GM23338 (cell line): ENCODE measurements at regions not wholly inside any gene's neighbourhood (a gene's known extent, or its start where the extent isn't known, plus 50 kb on each side); places are given as distances from the start of the nearest gene placed in this dataset.

Experiments used
- ATAC-seq: fragments of 200-7000 bp; cut with Tn5 transposase; 3 replicates; pipeline ENCODE4 v1.9.1; 2020
- DNase-seq: peaks from one replicate; pipeline ENCODE4 v3.0.0-alpha.2; 2015; ENCODE audit warnings: low spot score
- H2AFZ ChIP-seq: fragments of 200-600 bp; sonication (generic); 2 replicates; pipeline ENCODE4 v1.8.0; 2016; ENCODE audit warnings: antibody characterized with exemption, mild to moderate bottlenecking, moderate library complexity
- H3F3A ChIP-seq: fragments of 200-600 bp; sonication (generic); replicated peaks from 2 replicates; pipeline ENCODE4 v1.8.0; 2017; ENCODE audit warnings: antibody characterized with exemption, mixed run types, low read depth
- H3K27ac ChIP-seq: fragments of 200-600 bp; sonication (generic); 2 replicates; pipeline ENCODE4 v1.6.1; 2016; ENCODE audit warnings: low read depth
- H3K27me3 ChIP-seq: fragments of 200-600 bp; sonication (generic); 2 replicates; pipeline ENCODE4 v1.8.0; 2016; ENCODE audit warnings: mild to moderate bottlenecking, mixed run types, moderate library complexity; ENCODE audit not compliant: insufficient read depth
- H3K36me3 ChIP-seq: fragments of 200-600 bp; sonication (generic); 2 replicates; pipeline ENCODE4 v1.8.0; 2016; ENCODE audit warnings: mild to moderate bottlenecking; ENCODE audit not compliant: insufficient read depth
- H3K4me1 ChIP-seq: fragments of 200-600 bp; sonication (generic); 2 replicates; pipeline ENCODE4 v1.8.0; 2016; ENCODE audit warnings: mild to moderate bottlenecking, moderate library complexity; ENCODE audit not compliant: insufficient read depth
- H3K4me2 ChIP-seq: fragments of 200-600 bp; sonication (generic); 2 replicates; pipeline ENCODE4 v1.7.1; 2017; ENCODE audit warnings: mixed run types
- H3K4me3 ChIP-seq: fragments of 200-600 bp; sonication (generic); 2 replicates; pipeline ENCODE4 v1.6.1; 2016; ENCODE audit warnings: mixed run types
- H3K79me2 ChIP-seq: fragments of 200-600 bp; sonication (generic); replicated peaks from 2 replicates; pipeline ENCODE4 v1.8.0; 2017; ENCODE audit warnings: mild to moderate bottlenecking; ENCODE audit not compliant: insufficient read depth
- H3K9me2 ChIP-seq: fragments of 200-600 bp; sonication (generic); 2 replicates; pipeline ENCODE4 v1.8.0; 2017; ENCODE audit not compliant: insufficient read depth
- H4K20me1 ChIP-seq: fragments of 200-600 bp; sonication (generic); replicated peaks from 2 replicates; pipeline ENCODE4 v1.8.0; 2017; ENCODE audit warnings: mild to moderate bottlenecking; ENCODE audit not compliant: insufficient read depth
- H3K27ac Mint-ChIP-seq: 2 replicates; pipeline ENCODE4 v1.8.0; 2020; ENCODE audit warnings: inconsistent platforms, mild to moderate bottlenecking, moderate library complexity, mixed read lengths
- H3K27me3 Mint-ChIP-seq: 3 replicates; pipeline ENCODE4 v1.8.0; 2022; ENCODE audit warnings: low read depth, mild to moderate bottlenecking, moderate library complexity, mixed read lengths, inconsistent platforms; ENCODE audit not compliant: insufficient read depth, poor library complexity
- H3K36me3 Mint-ChIP-seq: 3 replicates; pipeline ENCODE4 v1.8.0; 2021; ENCODE audit warnings: low read depth, mild to moderate bottlenecking, inconsistent platforms, moderate library complexity, mixed read lengths
- H3K4me1 Mint-ChIP-seq: 3 replicates; pipeline ENCODE4 v1.8.0; 2020; ENCODE audit warnings: mild to moderate bottlenecking, inconsistent platforms, mixed read lengths
- H3K4me3 Mint-ChIP-seq: 3 replicates; pipeline ENCODE4 v1.8.0; 2021; ENCODE audit warnings: moderate library complexity, mild to moderate bottlenecking, inconsistent platforms, mixed read lengths
- H3K9me3 Mint-ChIP-seq: 3 replicates; pipeline ENCODE4 v1.8.0; 2020; ENCODE audit warnings: moderate library complexity, mild to moderate bottlenecking, inconsistent platforms, mixed read lengths
- CREB1 ChIP-seq: fragments of 250-450 bp; sonication (Bioruptor Pico); IDR thresholded peaks from 2 replicates; pipeline ENCODE4 v1.5.0; 2020; ENCODE audit warnings: low read depth, mild to moderate bottlenecking, moderate library complexity
- EZH2 ChIP-seq: fragments of 200-600 bp; sonication (generic); IDR thresholded peaks from one replicate; pipeline ENCODE4 v1.8.0; 2017; ENCODE audit warnings: antibody characterized with exemption, mild to moderate bottlenecking, low read depth; ENCODE audit not compliant: unreplicated experiment
- EZH2phosphoT487 ChIP-seq: fragments of 200-600 bp; sonication (generic); IDR thresholded peaks from one replicate; pipeline ENCODE4 v1.8.1; 2018; ENCODE audit warnings: antibody characterized with exemption; ENCODE audit not compliant: unreplicated experiment
- JUNB ChIP-seq: IDR thresholded peaks from one replicate; pipeline ENCODE4 v1.6.1; 2016; ENCODE audit warnings: antibody characterized with exemption; ENCODE audit not compliant: unreplicated experiment
- NANOG ChIP-seq: IDR thresholded peaks from 2 replicates; pipeline ENCODE4 v1.6.1; 2016; ENCODE audit warnings: antibody characterized with exemption, borderline replicate concordance
- POLR2AphosphoS5 ChIP-seq: IDR thresholded peaks from 2 replicates; pipeline ENCODE4 v1.6.1; 2016; ENCODE audit warnings: antibody characterized with exemption, low read depth
- STAT1 ChIP-seq: IDR thresholded peaks from one replicate; pipeline ENCODE4 v1.6.1; 2016; ENCODE audit warnings: antibody characterized with exemption; ENCODE audit not compliant: unreplicated experiment
- ZNF114 ChIP-seq: fragments of 250-450 bp; sonication (Bioruptor Pico); IDR thresholded peaks from 2 replicates; pipeline ENCODE4 v1.5.0; 2020; ENCODE audit warnings: mild to moderate bottlenecking, moderate library complexity
- ZNF331 ChIP-seq: fragments of 250-450 bp; sonication (Bioruptor Pico); IDR thresholded peaks from 2 replicates; pipeline ENCODE4 v1.5.0; 2020; ENCODE audit warnings: low read depth, mild to moderate bottlenecking, moderate library complexity
- TF ChIP-seq, protein P1 (sequence below): IDR thresholded peaks from 2 replicates; pipeline ENCODE4 v1.6.1; 2016; ENCODE audit warnings: antibody characterized with exemption
- TF ChIP-seq, protein P2 (sequence below), 2 experiments: fragments of 200-600 bp in 1 of 2; sonication (generic) in 1 of 2; conservative IDR thresholded peaks; 2 replicates each; pipeline versions ENCODE4 v1.5.1 to v1.6.1; 2016 to 2017; ENCODE audit warnings: antibody characterized with exemption in 2 of 2, low read depth in 2 of 2, mild to moderate bottlenecking in 2 of 2, moderate library complexity in 1 of 2
- TF ChIP-seq, protein P3 (sequence below): IDR thresholded peaks from one replicate; pipeline ENCODE4 v1.6.1; 2018; ENCODE audit warnings: antibody characterized with exemption; ENCODE audit not compliant: unreplicated experiment
- TF ChIP-seq, protein P4 (sequence below): fragments of 250-450 bp; sonication (Bioruptor Pico); IDR thresholded peaks from 2 replicates; pipeline ENCODE4 v1.5.0; 2020; ENCODE audit warnings: mild to moderate bottlenecking, moderate library complexity

DNA sequence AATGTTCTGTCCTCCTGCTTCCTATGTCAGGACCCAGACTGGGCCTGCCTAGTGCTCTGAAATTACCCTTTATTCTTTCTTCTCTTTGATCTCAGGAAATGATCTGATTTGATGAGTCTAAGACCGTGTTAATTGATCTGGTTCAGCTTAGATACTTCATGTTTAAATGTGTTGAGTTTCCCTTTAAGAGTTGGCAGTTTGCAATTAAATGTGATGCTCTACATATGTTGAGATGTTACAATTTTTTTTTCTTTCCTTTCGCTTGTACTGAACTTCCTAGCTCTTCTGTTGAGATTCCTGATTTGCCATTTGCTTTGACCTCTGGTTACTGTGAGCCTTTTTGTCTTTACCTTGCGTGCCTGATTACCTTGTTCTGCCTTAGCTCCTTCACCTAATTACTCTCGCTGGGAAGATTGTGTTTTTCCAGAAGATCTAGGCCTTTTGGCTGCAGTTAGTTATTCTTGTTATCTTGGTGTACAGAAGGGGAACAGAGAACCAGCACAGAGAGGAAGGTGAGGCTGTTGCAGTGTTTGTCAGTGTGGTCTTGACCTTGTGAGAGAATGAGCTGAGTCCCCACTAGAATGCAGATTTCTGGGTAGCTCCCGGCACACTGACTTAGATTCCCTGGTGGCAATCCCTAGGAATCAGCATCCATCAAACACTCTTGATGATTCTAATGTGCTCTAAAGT lies 203.6 kb downstream of the EDEM1 start:
- Mint-ChIP-seq H3K4me1 (no peaks in the 10 kb centered on the region), H3K27ac (no peak overlapping the region), H3K36me3 (peaks cover under 1% of the 10 kb centered on the region; the same call in 2 of the 3 replicates), H3K27me3 (no peaks in the 10 kb centered on the region), H3K4me3 (no peak overlapping the region), H3K9me3 (peaks cover 66% of the 10 kb centered on the region)
- ATAC-seq (no peak), DNase-seq (no peak)
- Histone ChIP-seq H3K9me2 (no peaks in the 10 kb centered on the region), H3K27me3 (no peaks in the 10 kb centered on the region), H3K36me3 (no peaks in the 10 kb centered on the region; the same call in 1 of the 2 replicates), H2AFZ (no peak overlapping the region), H3F3A (no peaks in the 10 kb centered on the region), H3K79me2 (no peaks in the 10 kb centered on the region), H3K4me3 (no peak overlapping the region), H3K27ac (no peak overlapping the region), H3K4me1 (no peaks in the 10 kb centered on the region), H4K20me1 (no peaks in the 10 kb centered on the region), H3K4me2 (no peak overlapping the region)
- TF ChIP-seq JUNB (no peak), CREB1 (CRISPR knock-in tag) (no peak), STAT1 (no peak), ZNF114 (CRISPR knock-in tag) (no peak), EZH2phosphoT487 (no peak), EZH2 (no peak), POLR2AphosphoS5 (no peak), ZNF331 (no peak), NANOG (no peak)
- TF ChIP-seq, protein P1, sequence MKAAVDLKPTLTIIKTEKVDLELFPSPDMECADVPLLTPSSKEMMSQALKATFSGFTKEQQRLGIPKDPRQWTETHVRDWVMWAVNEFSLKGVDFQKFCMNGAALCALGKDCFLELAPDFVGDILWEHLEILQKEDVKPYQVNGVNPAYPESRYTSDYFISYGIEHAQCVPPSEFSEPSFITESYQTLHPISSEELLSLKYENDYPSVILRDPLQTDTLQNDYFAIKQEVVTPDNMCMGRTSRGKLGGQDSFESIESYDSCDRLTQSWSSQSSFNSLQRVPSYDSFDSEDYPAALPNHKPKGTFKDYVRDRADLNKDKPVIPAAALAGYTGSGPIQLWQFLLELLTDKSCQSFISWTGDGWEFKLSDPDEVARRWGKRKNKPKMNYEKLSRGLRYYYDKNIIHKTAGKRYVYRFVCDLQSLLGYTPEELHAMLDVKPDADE: no peak
- TF ChIP-seq, protein P2, sequence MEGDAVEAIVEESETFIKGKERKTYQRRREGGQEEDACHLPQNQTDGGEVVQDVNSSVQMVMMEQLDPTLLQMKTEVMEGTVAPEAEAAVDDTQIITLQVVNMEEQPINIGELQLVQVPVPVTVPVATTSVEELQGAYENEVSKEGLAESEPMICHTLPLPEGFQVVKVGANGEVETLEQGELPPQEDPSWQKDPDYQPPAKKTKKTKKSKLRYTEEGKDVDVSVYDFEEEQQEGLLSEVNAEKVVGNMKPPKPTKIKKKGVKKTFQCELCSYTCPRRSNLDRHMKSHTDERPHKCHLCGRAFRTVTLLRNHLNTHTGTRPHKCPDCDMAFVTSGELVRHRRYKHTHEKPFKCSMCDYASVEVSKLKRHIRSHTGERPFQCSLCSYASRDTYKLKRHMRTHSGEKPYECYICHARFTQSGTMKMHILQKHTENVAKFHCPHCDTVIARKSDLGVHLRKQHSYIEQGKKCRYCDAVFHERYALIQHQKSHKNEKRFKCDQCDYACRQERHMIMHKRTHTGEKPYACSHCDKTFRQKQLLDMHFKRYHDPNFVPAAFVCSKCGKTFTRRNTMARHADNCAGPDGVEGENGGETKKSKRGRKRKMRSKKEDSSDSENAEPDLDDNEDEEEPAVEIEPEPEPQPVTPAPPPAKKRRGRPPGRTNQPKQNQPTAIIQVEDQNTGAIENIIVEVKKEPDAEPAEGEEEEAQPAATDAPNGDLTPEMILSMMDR (conservative IDR thresholded peaks at IDR 0.05; ENCODE audit: low read depth in 2 of 2): no peak
- TF ChIP-seq, protein P3, sequence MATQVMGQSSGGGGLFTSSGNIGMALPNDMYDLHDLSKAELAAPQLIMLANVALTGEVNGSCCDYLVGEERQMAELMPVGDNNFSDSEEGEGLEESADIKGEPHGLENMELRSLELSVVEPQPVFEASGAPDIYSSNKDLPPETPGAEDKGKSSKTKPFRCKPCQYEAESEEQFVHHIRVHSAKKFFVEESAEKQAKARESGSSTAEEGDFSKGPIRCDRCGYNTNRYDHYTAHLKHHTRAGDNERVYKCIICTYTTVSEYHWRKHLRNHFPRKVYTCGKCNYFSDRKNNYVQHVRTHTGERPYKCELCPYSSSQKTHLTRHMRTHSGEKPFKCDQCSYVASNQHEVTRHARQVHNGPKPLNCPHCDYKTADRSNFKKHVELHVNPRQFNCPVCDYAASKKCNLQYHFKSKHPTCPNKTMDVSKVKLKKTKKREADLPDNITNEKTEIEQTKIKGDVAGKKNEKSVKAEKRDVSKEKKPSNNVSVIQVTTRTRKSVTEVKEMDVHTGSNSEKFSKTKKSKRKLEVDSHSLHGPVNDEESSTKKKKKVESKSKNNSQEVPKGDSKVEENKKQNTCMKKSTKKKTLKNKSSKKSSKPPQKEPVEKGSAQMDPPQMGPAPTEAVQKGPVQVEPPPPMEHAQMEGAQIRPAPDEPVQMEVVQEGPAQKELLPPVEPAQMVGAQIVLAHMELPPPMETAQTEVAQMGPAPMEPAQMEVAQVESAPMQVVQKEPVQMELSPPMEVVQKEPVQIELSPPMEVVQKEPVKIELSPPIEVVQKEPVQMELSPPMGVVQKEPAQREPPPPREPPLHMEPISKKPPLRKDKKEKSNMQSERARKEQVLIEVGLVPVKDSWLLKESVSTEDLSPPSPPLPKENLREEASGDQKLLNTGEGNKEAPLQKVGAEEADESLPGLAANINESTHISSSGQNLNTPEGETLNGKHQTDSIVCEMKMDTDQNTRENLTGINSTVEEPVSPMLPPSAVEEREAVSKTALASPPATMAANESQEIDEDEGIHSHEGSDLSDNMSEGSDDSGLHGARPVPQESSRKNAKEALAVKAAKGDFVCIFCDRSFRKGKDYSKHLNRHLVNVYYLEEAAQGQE: no peak
- TF ChIP-seq, protein P4, sequence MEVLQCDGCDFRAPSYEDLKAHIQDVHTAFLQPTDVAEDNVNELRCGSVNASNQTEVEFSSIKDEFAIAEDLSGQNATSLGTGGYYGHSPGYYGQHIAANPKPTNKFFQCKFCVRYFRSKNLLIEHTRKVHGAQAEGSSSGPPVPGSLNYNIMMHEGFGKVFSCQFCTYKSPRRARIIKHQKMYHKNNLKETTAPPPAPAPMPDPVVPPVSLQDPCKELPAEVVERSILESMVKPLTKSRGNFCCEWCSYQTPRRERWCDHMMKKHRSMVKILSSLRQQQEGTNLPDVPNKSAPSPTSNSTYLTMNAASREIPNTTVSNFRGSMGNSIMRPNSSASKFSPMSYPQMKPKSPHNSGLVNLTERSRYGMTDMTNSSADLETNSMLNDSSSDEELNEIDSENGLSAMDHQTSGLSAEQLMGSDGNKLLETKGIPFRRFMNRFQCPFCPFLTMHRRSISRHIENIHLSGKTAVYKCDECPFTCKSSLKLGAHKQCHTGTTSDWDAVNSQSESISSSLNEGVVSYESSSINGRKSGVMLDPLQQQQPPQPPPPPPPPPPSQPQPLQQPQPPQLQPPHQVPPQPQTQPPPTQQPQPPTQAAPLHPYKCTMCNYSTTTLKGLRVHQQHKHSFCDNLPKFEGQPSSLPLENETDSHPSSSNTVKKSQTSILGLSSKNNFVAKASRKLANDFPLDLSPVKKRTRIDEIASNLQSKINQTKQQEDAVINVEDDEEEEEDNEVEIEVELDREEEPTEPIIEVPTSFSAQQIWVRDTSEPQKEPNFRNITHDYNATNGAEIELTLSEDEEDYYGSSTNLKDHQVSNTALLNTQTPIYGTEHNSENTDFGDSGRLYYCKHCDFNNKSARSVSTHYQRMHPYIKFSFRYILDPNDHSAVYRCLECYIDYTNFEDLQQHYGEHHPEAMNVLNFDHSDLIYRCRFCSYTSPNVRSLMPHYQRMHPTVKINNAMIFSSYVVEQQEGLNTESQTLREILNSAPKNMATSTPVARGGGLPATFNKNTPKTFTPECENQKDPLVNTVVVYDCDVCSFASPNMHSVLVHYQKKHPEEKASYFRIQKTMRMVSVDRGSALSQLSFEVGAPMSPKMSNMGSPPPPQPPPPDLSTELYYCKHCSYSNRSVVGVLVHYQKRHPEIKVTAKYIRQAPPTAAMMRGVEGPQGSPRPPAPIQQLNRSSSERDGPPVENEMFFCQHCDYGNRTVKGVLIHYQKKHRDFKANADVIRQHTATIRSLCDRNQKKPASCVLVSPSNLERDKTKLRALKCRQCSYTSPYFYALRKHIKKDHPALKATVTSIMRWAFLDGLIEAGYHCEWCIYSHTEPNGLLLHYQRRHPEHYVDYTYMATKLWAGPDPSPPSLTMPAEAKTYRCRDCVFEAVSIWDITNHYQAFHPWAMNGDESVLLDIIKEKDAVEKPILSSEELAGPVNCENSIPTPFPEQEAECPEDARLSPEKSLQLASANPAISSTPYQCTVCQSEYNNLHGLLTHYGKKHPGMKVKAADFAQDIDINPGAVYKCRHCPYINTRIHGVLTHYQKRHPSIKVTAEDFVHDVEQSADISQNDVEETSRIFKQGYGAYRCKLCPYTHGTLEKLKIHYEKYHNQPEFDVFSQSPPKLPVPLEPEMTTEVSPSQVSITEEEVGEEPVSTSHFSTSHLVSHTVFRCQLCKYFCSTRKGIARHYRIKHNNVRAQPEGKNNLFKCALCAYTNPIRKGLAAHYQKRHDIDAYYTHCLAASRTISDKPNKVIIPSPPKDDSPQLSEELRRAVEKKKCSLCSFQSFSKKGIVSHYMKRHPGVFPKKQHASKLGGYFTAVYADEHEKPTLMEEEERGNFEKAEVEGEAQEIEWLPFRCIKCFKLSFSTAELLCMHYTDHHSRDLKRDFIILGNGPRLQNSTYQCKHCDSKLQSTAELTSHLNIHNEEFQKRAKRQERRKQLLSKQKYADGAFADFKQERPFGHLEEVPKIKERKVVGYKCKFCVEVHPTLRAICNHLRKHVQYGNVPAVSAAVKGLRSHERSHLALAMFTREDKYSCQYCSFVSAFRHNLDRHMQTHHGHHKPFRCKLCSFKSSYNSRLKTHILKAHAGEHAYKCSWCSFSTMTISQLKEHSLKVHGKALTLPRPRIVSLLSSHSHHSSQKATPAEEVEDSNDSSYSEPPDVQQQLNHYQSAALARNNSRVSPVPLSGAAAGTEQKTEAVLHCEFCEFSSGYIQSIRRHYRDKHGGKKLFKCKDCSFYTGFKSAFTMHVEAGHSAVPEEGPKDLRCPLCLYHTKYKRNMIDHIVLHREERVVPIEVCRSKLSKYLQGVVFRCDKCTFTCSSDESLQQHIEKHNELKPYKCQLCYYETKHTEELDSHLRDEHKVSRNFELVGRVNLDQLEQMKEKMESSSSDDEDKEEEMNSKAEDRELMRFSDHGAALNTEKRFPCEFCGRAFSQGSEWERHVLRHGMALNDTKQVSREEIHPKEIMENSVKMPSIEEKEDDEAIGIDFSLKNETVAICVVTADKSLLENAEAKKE (CRISPR knock-in tag): no peak
